ENCODE measurements at regions not wholly inside any gene's neighbourhood (a gene's known extent, or its start where the extent isn't known, plus 50 kb on each side); places are given as distances from the start of the nearest gene placed in this dataset.

DNA sequence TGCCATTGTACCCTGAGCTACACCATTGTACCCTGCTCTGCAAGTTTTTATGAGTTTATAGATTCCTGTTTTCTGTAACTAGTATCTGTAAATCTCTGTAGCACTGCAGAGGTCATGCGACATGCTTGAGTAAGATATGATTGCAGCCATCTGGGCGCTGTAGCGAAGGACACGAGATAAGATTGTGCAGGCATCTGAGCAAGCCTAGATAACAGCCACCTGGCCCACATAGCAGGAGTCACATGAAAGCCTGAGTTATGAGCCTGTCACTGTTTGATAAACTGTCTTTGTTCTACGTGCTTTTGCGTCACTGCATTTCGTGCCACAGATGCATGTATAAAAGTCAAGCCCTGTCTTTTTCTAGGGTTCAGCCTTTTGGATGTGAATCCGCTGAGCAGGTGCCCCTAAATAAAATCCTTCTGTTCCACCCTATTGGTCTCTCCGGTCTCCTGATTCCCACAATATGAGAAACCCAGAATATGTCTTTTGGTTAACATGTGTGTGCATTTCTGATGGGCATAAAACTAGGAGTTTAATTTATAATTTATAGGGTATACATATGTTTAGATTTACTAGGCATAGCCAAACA, 327.6 kb upstream of the MAOA start:
- H3K79me2 ChIP-seq (ENCODE audit: control insufficient read depth, insufficient read depth, low read length), result no peaks in the 10 kb centered on the region

GRCh38 chrX:43333543-43333942, 322.6 kb upstream of the MAOA start:
- no peak for TF ChIP-seq EZH2 (IDR thresholded peaks at IDR 0.05; ENCODE audit: low read length, missing control alignments)
- TF ChIP-seq, protein P1, sequence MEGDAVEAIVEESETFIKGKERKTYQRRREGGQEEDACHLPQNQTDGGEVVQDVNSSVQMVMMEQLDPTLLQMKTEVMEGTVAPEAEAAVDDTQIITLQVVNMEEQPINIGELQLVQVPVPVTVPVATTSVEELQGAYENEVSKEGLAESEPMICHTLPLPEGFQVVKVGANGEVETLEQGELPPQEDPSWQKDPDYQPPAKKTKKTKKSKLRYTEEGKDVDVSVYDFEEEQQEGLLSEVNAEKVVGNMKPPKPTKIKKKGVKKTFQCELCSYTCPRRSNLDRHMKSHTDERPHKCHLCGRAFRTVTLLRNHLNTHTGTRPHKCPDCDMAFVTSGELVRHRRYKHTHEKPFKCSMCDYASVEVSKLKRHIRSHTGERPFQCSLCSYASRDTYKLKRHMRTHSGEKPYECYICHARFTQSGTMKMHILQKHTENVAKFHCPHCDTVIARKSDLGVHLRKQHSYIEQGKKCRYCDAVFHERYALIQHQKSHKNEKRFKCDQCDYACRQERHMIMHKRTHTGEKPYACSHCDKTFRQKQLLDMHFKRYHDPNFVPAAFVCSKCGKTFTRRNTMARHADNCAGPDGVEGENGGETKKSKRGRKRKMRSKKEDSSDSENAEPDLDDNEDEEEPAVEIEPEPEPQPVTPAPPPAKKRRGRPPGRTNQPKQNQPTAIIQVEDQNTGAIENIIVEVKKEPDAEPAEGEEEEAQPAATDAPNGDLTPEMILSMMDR (conservative IDR thresholded peaks at IDR 0.05 in 1 of 2, IDR thresholded peaks at IDR 0.05 in 1 of 2; ENCODE audit: low read depth in 1 of 2, low read length in 2 of 2), result no peak
- no peaks in the 10 kb centered on the region for H3K9me3 ChIP-seq (ENCODE audit: control insufficient read depth, insufficient read depth, low read depth, low read length)
- H3K36me3 ChIP-seq (ENCODE audit: control insufficient read depth, insufficient read depth, low read length), result no peaks in the 10 kb centered on the region
- no peak overlapping the region for H3K9ac ChIP-seq (ENCODE audit: insufficient read depth, low read length)
- no peak overlapping the region for H2AFZ ChIP-seq (ENCODE audit: low read length)
- no peaks in the 10 kb centered on the region for H3K79me2 ChIP-seq (ENCODE audit: control insufficient read depth, insufficient read depth, low read length)
- H3K27ac ChIP-seq (ENCODE audit: insufficient read depth, low read length), result no peak overlapping the region
- no peak overlapping the region for H3K4me2 ChIP-seq (ENCODE audit: extremely low read depth, insufficient read depth, low read length)
- no peaks in the 10 kb centered on the region for H3K27me3 ChIP-seq (ENCODE audit: control insufficient read depth, insufficient read depth, low read length)
- H3K4me3 ChIP-seq (replicated peaks in 1 of 4; ENCODE audit: control extremely low read depth in 1 of 4, insufficient read depth in 1 of 4, low read depth in 3 of 4, low read length in 4 of 4), result no peak overlapping the region
- no peaks in the 10 kb centered on the region for H4K20me1 ChIP-seq (ENCODE audit: control insufficient read depth, extremely low read depth, insufficient read depth, low read length)
- no peak for DNase-seq (ENCODE audit: low read depth in 2 of 2)
- H3K4me1 ChIP-seq (ENCODE audit: control insufficient read depth, extremely low read depth, insufficient read depth, low read length), result no peaks in the 10 kb centered on the region

More for the DNA sequence above, 327.6 kb upstream of the MAOA start:
- no peaks in the 10 kb centered on the region for H3K4me1 ChIP-seq (ENCODE audit: control insufficient read depth, extremely low read depth, insufficient read depth, low read length)
- no peaks in the 10 kb centered on the region for H4K20me1 ChIP-seq (ENCODE audit: control insufficient read depth, extremely low read depth, insufficient read depth, low read length)
- DNase-seq (ENCODE audit: low read depth in 2 of 2), result no peak
- TF ChIP-seq, protein P1 (conservative IDR thresholded peaks at IDR 0.05 in 1 of 2, IDR thresholded peaks at IDR 0.05 in 1 of 2; ENCODE audit: low read depth in 1 of 2, low read length in 2 of 2), result no peak
- TF ChIP-seq EZH2 (IDR thresholded peaks at IDR 0.05; ENCODE audit: low read length, missing control alignments), result no peak
- no peak overlapping the region for H3K27ac ChIP-seq (ENCODE audit: insufficient read depth, low read length)
- no peaks in the 10 kb centered on the region for H3K36me3 ChIP-seq (ENCODE audit: control insufficient read depth, insufficient read depth, low read length)
- H3K9ac ChIP-seq (ENCODE audit: insufficient read depth, low read length), result no peak overlapping the region
- H3K4me3 ChIP-seq (replicated peaks in 1 of 4; ENCODE audit: control extremely low read depth in 1 of 4, insufficient read depth in 1 of 4, low read depth in 3 of 4, low read length in 4 of 4), result no peak overlapping the region
- no peak overlapping the region for H2AFZ ChIP-seq (ENCODE audit: low read length)
- H3K4me2 ChIP-seq (ENCODE audit: extremely low read depth, insufficient read depth, low read length), result no peak overlapping the region
- H3K27me3 ChIP-seq (ENCODE audit: control insufficient read depth, insufficient read depth, low read length), result no peaks in the 10 kb centered on the region
- H3K9me3 ChIP-seq (ENCODE audit: control insufficient read depth, insufficient read depth, low read depth, low read length), result no peaks in the 10 kb centered on the region

GRCh38 chrX:43345166-43345565, 310.9 kb upstream of the MAOA start:
- H4K20me1 ChIP-seq (ENCODE audit: control insufficient read depth, extremely low read depth, insufficient read depth, low read length), result no peaks in the 10 kb centered on the region
- no peak overlapping the region for H3K4me2 ChIP-seq (ENCODE audit: extremely low read depth, insufficient read depth, low read length)
- no peak for DNase-seq (ENCODE audit: low read depth in 2 of 2)
- H3K9ac ChIP-seq (ENCODE audit: insufficient read depth, low read length), result no peak overlapping the region
- H3K36me3 ChIP-seq (ENCODE audit: control insufficient read depth, insufficient read depth, low read length), result no peaks in the 10 kb centered on the region
- TF ChIP-seq EZH2 (IDR thresholded peaks at IDR 0.05; ENCODE audit: low read length, missing control alignments), result no peak
- TF ChIP-seq, protein P1 (conservative IDR thresholded peaks at IDR 0.05 in 1 of 2, IDR thresholded peaks at IDR 0.05 in 1 of 2; ENCODE audit: low read depth in 1 of 2, low read length in 2 of 2), result no peak
- no peaks in the 10 kb centered on the region for H3K27me3 ChIP-seq (ENCODE audit: control insufficient read depth, insufficient read depth, low read length)
- H3K79me2 ChIP-seq (ENCODE audit: control insufficient read depth, insufficient read depth, low read length), result no peaks in the 10 kb centered on the region
- H3K27ac ChIP-seq (ENCODE audit: insufficient read depth, low read length), result no peak overlapping the region
- no peak overlapping the region for H3K4me3 ChIP-seq (replicated peaks in 1 of 4; ENCODE audit: control extremely low read depth in 1 of 4, insufficient read depth in 1 of 4, low read depth in 3 of 4, low read length in 4 of 4)
- no peak overlapping the region for H2AFZ ChIP-seq (ENCODE audit: low read length)
- no peaks in the 10 kb centered on the region for H3K4me1 ChIP-seq (ENCODE audit: control insufficient read depth, extremely low read depth, insufficient read depth, low read length)
- H3K9me3 ChIP-seq (ENCODE audit: control insufficient read depth, insufficient read depth, low read depth, low read length), result no peaks in the 10 kb centered on the region
